Keratinocyte (primary cell): ENCODE measurements at regions not wholly inside any gene's neighbourhood (a gene's known extent, or its start where the extent isn't known, plus 50 kb on each side); places are given as distances from the start of the nearest gene placed in this dataset.

Experiments used
- DNase-seq: peaks from one replicate; pipeline ENCODE4 v3.0.0-alpha.2; 2011; ENCODE audit warnings: low read depth, missing footprints, low spot score
- FAIRE-seq: peaks from 2 replicates; lab custom pipeline; 2011; peaks lifted over from hg19 to GRCh38; lab: Jason Lieb, UNC
- H2AFZ ChIP-seq: 2 replicates; pipeline ENCODE4 v1.6.0; 2012; ENCODE audit warnings: low read length, control low read depth, inconsistent platforms; ENCODE audit not compliant: control insufficient read depth
- H3K27ac ChIP-seq: 2 replicates; pipeline ENCODE4 v1.5.1; 2011; ENCODE audit warnings: low read length; ENCODE audit not compliant: control insufficient read depth, insufficient read depth
- H3K27me3 ChIP-seq: 3 replicates; pipeline ENCODE4 v1.6.0; 2011; ENCODE audit warnings: low read length; ENCODE audit not compliant: control insufficient read depth, insufficient read depth; ENCODE audit errors: extremely low read depth
- H3K36me3 ChIP-seq, 2 experiments: 2 replicates in 1 of 2; 3 replicates in 1 of 2; pipeline ENCODE4 v1.5.1; 2011; ENCODE audit warnings: low read length in 2 of 2, mild to moderate bottlenecking in 1 of 2; ENCODE audit not compliant: control insufficient read depth in 2 of 2, insufficient read depth in 2 of 2; ENCODE audit errors: extremely low read depth in 1 of 2
- H3K4me1 ChIP-seq: 3 replicates; pipeline ENCODE4 v1.5.1; 2011; ENCODE audit warnings: low read length; ENCODE audit not compliant: control insufficient read depth, insufficient read depth; ENCODE audit errors: extremely low read depth
- H3K4me2 ChIP-seq: 3 replicates; pipeline ENCODE4 v1.6.0; 2011; ENCODE audit warnings: low read depth, low read length; ENCODE audit not compliant: control insufficient read depth, insufficient read depth; ENCODE audit errors: extremely low read depth
- H3K4me3 ChIP-seq, 3 experiments: fragments of 200-600 bp in 1 of 3; sonication (generic) in 1 of 3; 2 replicates in 2 of 3; 3 replicates in 1 of 3; pipeline ENCODE4 v1.5.1; 2011 to 2016; ENCODE audit warnings: low read length in 3 of 3, mild to moderate bottlenecking in 3 of 3, control low read depth in 2 of 3, inconsistent platforms in 1 of 3, low read depth in 1 of 3, mixed read lengths in 1 of 3, mixed run types in 1 of 3, moderate library complexity in 1 of 3; ENCODE audit not compliant: control insufficient read depth in 2 of 3, insufficient read depth in 2 of 3; ENCODE audit errors: extremely low read depth in 1 of 3
- H3K79me2 ChIP-seq: 2 replicates; pipeline ENCODE4 v1.6.0; 2012; ENCODE audit warnings: low read length; ENCODE audit not compliant: control insufficient read depth, insufficient read depth
- H3K9ac ChIP-seq: 3 replicates; pipeline ENCODE4 v1.6.0; 2011; ENCODE audit warnings: low read length; ENCODE audit not compliant: control insufficient read depth, insufficient read depth; ENCODE audit errors: extremely low read depth
- H3K9me1 ChIP-seq: 3 replicates; pipeline ENCODE4 v1.6.0; 2011; ENCODE audit warnings: low read length; ENCODE audit not compliant: control insufficient read depth, insufficient read depth; ENCODE audit errors: extremely low read depth
- H3K9me3 ChIP-seq: 2 replicates; pipeline ENCODE4 v1.5.1; 2012; ENCODE audit warnings: low read depth, low read length; ENCODE audit not compliant: control insufficient read depth
- H4K20me1 ChIP-seq: 3 replicates; pipeline ENCODE4 v1.6.0; 2011; ENCODE audit warnings: low read length; ENCODE audit not compliant: control insufficient read depth, insufficient read depth; ENCODE audit errors: extremely low read depth
- CTCF ChIP-seq, 3 experiments: IDR thresholded peaks in 1 of 3; conservative IDR thresholded peaks in 1 of 3; optimal IDR thresholded peaks in 1 of 3; 2 replicates in 2 of 3; 3 replicates in 1 of 3; pipeline versions ENCODE3 to v1.5.1; 2011; ENCODE audit warnings: low read length in 3 of 3, mild to moderate bottlenecking in 3 of 3, moderate library complexity in 2 of 3, control low read depth in 1 of 3, inconsistent platforms in 1 of 3; ENCODE audit not compliant: insufficient read depth in 2 of 3; ENCODE audit errors: extremely low read depth in 1 of 3
- EZH2 ChIP-seq: IDR thresholded peaks from one replicate; pipeline ENCODE4 v1.6.1; 2012; ENCODE audit warnings: inconsistent platforms, mild to moderate bottlenecking, low read length, moderate library complexity
- dilution Hi-C: fragments of 300-500 bp; cut with MboI; formaldehyde crosslinking; loops from one replicate; pipeline ENCODE4 v1.7.0; 2020; ENCODE audit warnings: low sequenced_read_pairs; ENCODE audit not compliant: extremely low pct_ligation_motif_present

GRCh38 chr15:99495430-99496301 lies 70.1 kb upstream of the MEF2A start:
- Histone ChIP-seq H4K20me1 (no peaks in the 10 kb centered on the region), H3K4me2 (no peak overlapping the region), H3K27me3 (peaks cover under 1% of the 10 kb centered on the region), H3K9ac (no peak overlapping the region), H3K79me2 (no peaks in the 10 kb centered on the region), H3K4me3 (no peak overlapping the region), H2AFZ (no peak overlapping the region), H3K27ac (no peak overlapping the region), H3K4me1 (no peaks in the 10 kb centered on the region), H3K9me1 (no peaks in the 10 kb centered on the region), H3K36me3 (no peaks in the 10 kb centered on the region), H3K9me3 (no peaks in the 10 kb centered on the region)
- dilution Hi-C loops, result no loop called here
- no peak for DNase-seq
- no peak for FAIRE-seq
- no peak for TF ChIP-seq CTCF (optimal IDR thresholded peaks at IDR 0.05 in 1 of 3, IDR thresholded peaks at IDR 0.05 in 1 of 3, conservative IDR thresholded peaks at IDR 0.05 in 1 of 3; ENCODE audit: extremely low read depth in 1 of 3, insufficient read depth in 2 of 3, low read length in 3 of 3)
- no peak for TF ChIP-seq EZH2

- Histone ChIP-seq H3K4me2 (no peak overlapping the region), H3K4me3 (no peak overlapping the region), H4K20me1 (no peaks in the 10 kb centered on the region), H3K27me3 (no peaks in the 10 kb centered on the region), H3K4me1 (no peaks in the 10 kb centered on the region), H3K27ac (no peak overlapping the region), H3K79me2 (no peaks in the 10 kb centered on the region), H2AFZ (no peak overlapping the region), H3K9me1 (no peaks in the 10 kb centered on the region), H3K36me3 (no peaks in the 10 kb centered on the region), H3K9me3 (no peaks in the 10 kb centered on the region), H3K9ac (no peak overlapping the region)
- no peak for DNase-seq
- TF ChIP-seq CTCF (optimal IDR thresholded peaks at IDR 0.05 in 1 of 3, IDR thresholded peaks at IDR 0.05 in 1 of 3, conservative IDR thresholded peaks at IDR 0.05 in 1 of 3; ENCODE audit: extremely low read depth in 1 of 3, insufficient read depth in 2 of 3, low read length in 3 of 3) (no peak), EZH2 (no peak)
- dilution Hi-C loops, result no loop called here
- no peak for FAIRE-seq
Observed at GRCh38 chr15:99496302-99496629, 69.5 kb upstream of the MEF2A start.
